ENCODE measurements at regions not wholly inside any gene's neighbourhood (a gene's known extent, or its start where the extent isn't known, plus 50 kb on each side); places are given as distances from the start of the nearest gene placed in this dataset.
"Not testable (repeated sequence)": the region's sequence is repeated elsewhere in the genome, so short reads cannot be mapped to it uniquely, and the experiment has no call there.

GRCh38 chr16:54985156-54985555 lies 54.5 kb downstream of the IRX5 start:
- no peak for DNase-seq (ENCODE audit: low read depth in 3 of 3)

GRCh38 chr16:54985668-54986067 lies 55.0 kb downstream of the IRX5 start:
- no peak for DNase-seq (ENCODE audit: low read depth in 3 of 3)

- DNase-seq (ENCODE audit: low read depth in 3 of 3): no peak
These were observed 55.7 kb downstream of the IRX5 start for GRCh38 chr16:54986409-54986808.

- no peak for DNase-seq (ENCODE audit: low read depth in 3 of 3)
These were observed 56.4 kb downstream of the IRX5 start for GRCh38 chr16:54987081-54987480.

GRCh38 chr16:54991525-54991924 lies 60.9 kb downstream of the IRX5 start:
- DNase-seq (ENCODE audit: low read depth in 3 of 3): no peak

GRCh38 chr16:54991946-54992345 lies 61.3 kb downstream of the IRX5 start:
- not testable (repeated sequence) for DNase-seq (ENCODE audit: low read depth in 3 of 3)

- no peak for DNase-seq (ENCODE audit: low read depth in 3 of 3)
These were observed 62.6 kb downstream of the IRX5 start for GRCh38 chr16:54993106-54993895.

- no peak for DNase-seq (ENCODE audit: low read depth in 3 of 3)
These were observed 65.5 kb downstream of the IRX5 start for GRCh38 chr16:54996186-54996585.

GRCh38 chr16:54998834-54999233 lies 68.2 kb downstream of the IRX5 start:
- DNase-seq (ENCODE audit: low read depth in 3 of 3): no peak

- DNase-seq (ENCODE audit: low read depth in 3 of 3): no peak
These were observed 68.8 kb downstream of the IRX5 start for GRCh38 chr16:54999481-54999880.

- DNase-seq (ENCODE audit: low read depth in 3 of 3): no peak
These were observed 69.9 kb downstream of the IRX5 start for GRCh38 chr16:55000595-55000994.

GRCh38 chr16:55001931-55002330 lies 71.3 kb downstream of the IRX5 start:
- no peak for DNase-seq (ENCODE audit: low read depth in 3 of 3)

GRCh38 chr16:55002419-55002818 lies 71.8 kb downstream of the IRX5 start:
- no peak for DNase-seq (ENCODE audit: low read depth in 3 of 3)

- no peak for DNase-seq (ENCODE audit: low read depth in 3 of 3)
These were observed 72.6 kb downstream of the IRX5 start for GRCh38 chr16:55003306-55003705.

- DNase-seq (ENCODE audit: low read depth in 3 of 3): no peak
These were observed 73.3 kb downstream of the IRX5 start for GRCh38 chr16:55003916-55004315.

GRCh38 chr16:55007504-55007903 lies 76.8 kb downstream of the IRX5 start:
- DNase-seq (ENCODE audit: low read depth in 3 of 3): no peak

GRCh38 chr16:55008836-55009510 lies 78.3 kb downstream of the IRX5 start:
- DNase-seq (ENCODE audit: low read depth in 3 of 3): no peak

GRCh38 chr16:55009581-55009980 lies 78.9 kb downstream of the IRX5 start:
- no peak for DNase-seq (ENCODE audit: low read depth in 3 of 3)

- no peak for DNase-seq (ENCODE audit: low read depth in 3 of 3)
These were observed 80.0 kb downstream of the IRX5 start for GRCh38 chr16:55010492-55011160.

GRCh38 chr16:55012362-55012761 lies 81.7 kb downstream of the IRX5 start:
- DNase-seq (ENCODE audit: low read depth in 3 of 3): no peak

GRCh38 chr16:55012793-55013192 lies 82.1 kb downstream of the IRX5 start:
- no peak for DNase-seq (ENCODE audit: low read depth in 3 of 3)

- no peak for DNase-seq (ENCODE audit: low read depth in 3 of 3)
These were observed 83.4 kb downstream of the IRX5 start for GRCh38 chr16:55014022-55014421.

Measured in stimulated activated CD4-positive, alpha-beta T cell treated with anti-CD3 and anti-CD28 coated beads, TNF-alpha, amount 100 ng/mL, for 24 hours (primary cell).